ENCODE measurements at regions not wholly inside any gene's neighbourhood (a gene's known extent, or its start where the extent isn't known, plus 50 kb on each side); places are given as distances from the start of the nearest gene placed in this dataset.
"Not testable (repeated sequence)": the region's sequence is repeated elsewhere in the genome, so short reads cannot be mapped to it uniquely, and the experiment has no call there.

DNA sequence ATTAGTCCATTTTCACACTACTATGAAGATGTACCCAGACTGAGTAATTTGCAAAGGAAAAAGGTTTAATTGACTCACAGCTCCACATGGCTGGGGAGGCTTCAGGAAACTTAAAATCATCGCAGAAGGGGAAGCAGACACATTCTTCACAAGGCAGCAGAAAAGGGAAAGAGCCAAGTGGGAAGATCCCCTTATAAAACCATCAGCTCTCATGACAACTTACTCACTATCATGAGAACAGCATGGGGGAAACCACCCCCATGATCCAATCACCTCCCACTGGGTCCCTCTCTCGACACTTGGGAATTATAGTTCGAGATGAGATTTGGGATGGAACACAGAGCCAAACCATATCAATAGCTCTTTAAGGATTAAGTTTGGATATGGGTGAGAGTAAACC lies 246.1 kb upstream of the CYRIA start:
- no peak overlapping the region for H3K4me3 Mint-ChIP-seq
- H3K27ac Mint-ChIP-seq, result no peak overlapping the region
- ATAC-seq (no peak), DNase-seq (no peak)
- H3K36me3 Mint-ChIP-seq (ENCODE audit: low read depth), result no peaks in the 10 kb centered on the region
- no peaks in the 10 kb centered on the region for H3K9me3 Mint-ChIP-seq (ENCODE audit: insufficient read depth)
- H3K4me1 Mint-ChIP-seq (ENCODE audit: low read depth), result no peaks in the 10 kb centered on the region
- ChIA-PET POLR2A (no interaction called here), CTCF (no interaction called here)
- no peaks in the 10 kb centered on the region for H3K27me3 Mint-ChIP-seq (ENCODE audit: low read depth)

DNA sequence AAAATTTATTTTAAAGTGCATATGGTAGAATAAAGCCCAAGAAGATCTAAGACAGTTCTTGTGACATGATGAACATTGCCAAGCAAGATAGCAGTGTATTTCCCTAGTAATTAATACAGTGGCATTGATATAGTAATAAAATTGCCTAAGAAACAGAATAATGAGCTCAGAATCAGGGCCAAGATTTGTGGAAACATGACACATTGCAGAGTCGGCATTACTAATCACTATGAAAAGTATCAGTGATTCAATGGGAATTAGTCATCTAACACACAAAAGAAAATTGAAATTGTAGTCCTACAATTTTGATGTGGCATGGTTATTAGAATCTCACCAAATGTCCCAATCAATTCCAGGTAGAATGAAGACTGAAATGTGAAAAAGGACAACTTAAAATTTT lies 243.0 kb upstream of the CYRIA start:
- Mint-ChIP-seq H3K36me3 (ENCODE audit: low read depth) (no peaks in the 10 kb centered on the region), H3K4me3 (no peak overlapping the region), H3K4me1 (ENCODE audit: low read depth) (no peaks in the 10 kb centered on the region), H3K27ac (no peak overlapping the region), H3K27me3 (ENCODE audit: low read depth) (no peaks in the 10 kb centered on the region), H3K9me3 (ENCODE audit: insufficient read depth) (no peaks in the 10 kb centered on the region)
- ChIA-PET POLR2A (no interaction called here), CTCF (no interaction called here)
- no peak for DNase-seq
- ATAC-seq, result no peak

- Mint-ChIP-seq H3K36me3 (ENCODE audit: low read depth) (no peaks in the 10 kb centered on the region), H3K4me3 (no peak overlapping the region), H3K4me1 (ENCODE audit: low read depth) (no peaks in the 10 kb centered on the region), H3K27me3 (ENCODE audit: low read depth) (no peaks in the 10 kb centered on the region), H3K27ac (no peak overlapping the region), H3K9me3 (ENCODE audit: insufficient read depth) (no peaks in the 10 kb centered on the region)
- ATAC-seq, result no peak
- ChIA-PET CTCF (no interaction called here), POLR2A (no interaction called here)
- no peak for DNase-seq
These were observed 242.1 kb upstream of the CYRIA start for GRCh38 chr2:16907645-16908282.

DNA sequence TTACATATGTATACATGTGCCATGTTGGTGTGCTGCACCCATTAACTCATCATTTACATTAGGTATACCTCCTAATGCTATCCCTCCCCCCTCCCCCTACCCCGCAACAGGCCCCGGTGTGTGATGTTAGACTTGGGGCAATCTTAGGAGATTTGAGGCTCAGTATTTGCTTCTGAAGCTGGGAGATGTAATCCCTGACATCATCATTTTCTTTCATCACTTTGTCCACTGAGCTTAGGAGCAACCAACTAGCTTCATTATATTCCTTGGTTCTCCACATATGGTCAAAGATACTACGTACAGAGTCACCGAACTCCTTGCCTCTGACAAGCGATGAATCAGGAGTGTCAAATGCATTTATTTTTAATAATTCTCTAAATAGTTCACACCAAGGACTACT lies 239.7 kb upstream of the CYRIA start:
- ATAC-seq; H3K4me3 Mint-ChIP-seq; H3K9me3 Mint-ChIP-seq (ENCODE audit: insufficient read depth); H3K4me1 Mint-ChIP-seq (ENCODE audit: low read depth); DNase-seq; H3K27me3 Mint-ChIP-seq (ENCODE audit: low read depth); CTCF ChIA-PET; H3K27ac Mint-ChIP-seq; POLR2A ChIA-PET; H3K36me3 Mint-ChIP-seq (ENCODE audit: low read depth): not testable (repeated sequence)

DNA sequence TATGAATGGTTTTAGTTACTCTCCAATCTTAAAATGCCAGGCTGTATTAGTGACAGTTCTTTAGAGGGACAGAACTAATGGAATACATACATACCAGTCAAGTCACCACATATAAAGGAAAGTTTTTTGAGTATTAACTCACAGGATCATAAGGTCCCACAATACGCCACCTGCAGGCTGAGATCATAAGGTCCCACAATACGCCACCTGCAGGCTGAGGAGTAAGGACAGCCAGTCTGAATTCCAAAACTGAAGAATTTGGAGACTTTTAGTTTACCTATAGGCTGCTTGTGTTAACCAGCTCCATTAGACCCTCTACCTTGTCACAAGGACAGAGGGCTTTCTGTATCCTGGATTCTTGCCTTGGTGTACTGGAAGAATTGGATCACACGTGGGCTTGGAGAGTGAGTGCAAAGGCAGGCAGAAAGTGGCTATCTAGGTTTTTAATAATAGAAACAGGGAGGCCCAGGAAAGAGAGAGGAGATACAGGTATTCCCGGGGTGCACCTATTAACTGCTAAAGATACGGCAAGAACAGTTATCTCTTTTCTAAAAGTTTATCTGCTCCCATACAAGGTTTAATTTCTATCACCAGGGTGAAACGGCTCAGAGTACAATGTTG lies 234.9 kb upstream of the CYRIA start:
- POLR2A ChIA-PET, result no interaction called here
- Mint-ChIP-seq H3K4me1 (ENCODE audit: low read depth) (no peaks in the 10 kb centered on the region), H3K27ac (no peak overlapping the region), H3K36me3 (ENCODE audit: low read depth) (no peaks in the 10 kb centered on the region), H3K4me3 (no peak overlapping the region), H3K27me3 (ENCODE audit: low read depth) (no peaks in the 10 kb centered on the region), H3K9me3 (ENCODE audit: insufficient read depth) (no peaks in the 10 kb centered on the region)
- CTCF ChIA-PET, result no interaction called here
- DNase-seq (peak; percentile 21), ATAC-seq (no peak)

DNA sequence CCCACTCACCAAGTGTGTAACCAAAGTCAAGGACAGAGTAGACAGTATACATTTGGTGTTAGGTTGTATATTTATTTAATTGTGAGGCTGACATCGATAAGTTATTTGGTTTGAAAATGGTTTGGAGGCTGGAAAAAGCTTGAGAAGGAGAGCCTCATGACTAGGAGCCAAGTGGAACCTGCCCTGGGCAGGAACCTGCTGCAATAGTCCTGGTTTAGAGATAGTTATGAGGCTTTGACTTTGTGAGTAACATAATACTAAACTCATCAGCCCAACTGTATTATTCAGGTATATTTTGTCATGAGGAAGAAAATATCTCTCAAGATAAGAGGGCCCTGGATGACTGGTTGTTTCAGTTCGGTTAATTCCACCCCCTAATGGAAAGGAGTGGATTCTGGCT lies 234.3 kb upstream of the CYRIA start:
- ChIA-PET CTCF (no interaction called here), POLR2A (no interaction called here)
- DNase-seq (no peak), ATAC-seq (no peak)
- Mint-ChIP-seq H3K9me3 (ENCODE audit: insufficient read depth) (no peaks in the 10 kb centered on the region), H3K27ac (no peak overlapping the region), H3K4me1 (ENCODE audit: low read depth) (no peaks in the 10 kb centered on the region), H3K27me3 (ENCODE audit: low read depth) (no peaks in the 10 kb centered on the region), H3K4me3 (no peak overlapping the region), H3K36me3 (ENCODE audit: low read depth) (no peaks in the 10 kb centered on the region)

DNA sequence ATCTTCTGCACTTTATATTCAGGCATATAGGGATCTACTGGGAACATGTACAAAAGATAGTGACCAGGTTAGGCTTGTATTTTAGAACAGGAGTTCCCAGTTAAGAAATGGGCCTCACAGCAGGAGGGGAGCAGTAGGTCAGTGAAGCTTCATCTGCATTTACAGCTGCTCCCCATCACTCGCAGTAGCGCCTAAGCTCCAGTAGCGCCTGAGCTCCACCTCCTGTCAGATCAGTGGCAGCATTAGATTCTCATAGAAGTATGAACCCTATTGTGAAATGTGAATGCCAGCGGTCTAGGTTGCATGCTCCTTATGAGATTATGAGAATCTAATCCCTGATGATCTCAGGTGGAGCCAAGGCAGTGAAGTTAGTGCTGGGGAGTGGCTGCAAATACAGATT lies 224.4 kb upstream of the CYRIA start:
- no peak overlapping the region for H3K27ac Mint-ChIP-seq
- ChIA-PET CTCF (no interaction called here), POLR2A (no interaction called here)
- no peaks in the 10 kb centered on the region for H3K9me3 Mint-ChIP-seq (ENCODE audit: insufficient read depth)
- no peaks in the 10 kb centered on the region for H3K36me3 Mint-ChIP-seq (ENCODE audit: low read depth)
- H3K4me1 Mint-ChIP-seq (ENCODE audit: low read depth), result no peaks in the 10 kb centered on the region
- ATAC-seq (no peak), DNase-seq (no peak)
- H3K4me3 Mint-ChIP-seq, result no peak overlapping the region
- H3K27me3 Mint-ChIP-seq (ENCODE audit: low read depth), result no peaks in the 10 kb centered on the region

GRCh38 chr2:16885027-16885426 lies 219.4 kb upstream of the CYRIA start:
- CTCF ChIA-PET, result no interaction called here
- no peaks in the 10 kb centered on the region for H3K27me3 Mint-ChIP-seq (ENCODE audit: low read depth)

DNA sequence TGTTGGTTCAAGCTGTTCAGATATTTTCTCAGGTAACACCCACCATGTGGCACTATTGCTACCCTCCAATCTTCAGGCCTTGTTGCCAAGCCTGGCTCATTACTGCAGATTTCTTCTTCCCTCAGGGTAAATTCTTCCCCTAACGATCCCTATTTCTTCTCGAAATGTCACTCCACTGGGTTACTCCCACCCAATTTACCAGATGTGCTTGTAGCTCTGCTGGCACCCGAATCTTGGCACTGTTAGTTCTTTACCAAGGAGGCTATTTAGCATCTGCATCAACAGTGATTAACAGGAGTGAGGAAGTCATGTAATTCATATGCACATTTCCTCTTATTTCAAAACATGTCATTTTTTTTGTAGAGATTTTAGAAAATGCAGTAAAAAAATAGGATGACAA lies 217.1 kb upstream of the CYRIA start:
- Mint-ChIP-seq H3K4me1 (ENCODE audit: low read depth) (no peaks in the 10 kb centered on the region), H3K9me3 (ENCODE audit: insufficient read depth) (no peaks in the 10 kb centered on the region), H3K27me3 (ENCODE audit: low read depth) (no peaks in the 10 kb centered on the region), H3K36me3 (ENCODE audit: low read depth) (no peaks in the 10 kb centered on the region), H3K4me3 (no peak overlapping the region), H3K27ac (no peak overlapping the region)
- ChIA-PET CTCF (no interaction called here), POLR2A (no interaction called here)
- ATAC-seq, result no peak
- DNase-seq, result no peak

More at GRCh38 chr2:16885027-16885426, 219.4 kb upstream of the CYRIA start:
- H3K4me1 Mint-ChIP-seq (ENCODE audit: low read depth), result no peaks in the 10 kb centered on the region
- no peaks in the 10 kb centered on the region for H3K36me3 Mint-ChIP-seq (ENCODE audit: low read depth)
- H3K9me3 Mint-ChIP-seq (ENCODE audit: insufficient read depth), result no peaks in the 10 kb centered on the region
- no peak overlapping the region for H3K27ac Mint-ChIP-seq
- no peak for ATAC-seq
- no peak for DNase-seq
- POLR2A ChIA-PET, result no interaction called here
- H3K4me3 Mint-ChIP-seq, result no peak overlapping the region

- CTCF ChIA-PET, result no interaction called here
- H3K27me3 Mint-ChIP-seq (ENCODE audit: low read depth), result no peaks in the 10 kb centered on the region
These were observed 215.5 kb upstream of the CYRIA start for GRCh38 chr2:16881122-16881521.

GRCh38 chr2:16871411-16871810 lies 205.8 kb upstream of the CYRIA start:
- Mint-ChIP-seq H3K4me1 (ENCODE audit: low read depth) (no peaks in the 10 kb centered on the region), H3K4me3 (no peak overlapping the region), H3K36me3 (ENCODE audit: low read depth) (no peaks in the 10 kb centered on the region), H3K27ac (no peak overlapping the region), H3K9me3 (ENCODE audit: insufficient read depth) (no peaks in the 10 kb centered on the region), H3K27me3 (ENCODE audit: low read depth) (no peaks in the 10 kb centered on the region)
- ChIA-PET POLR2A (no interaction called here), CTCF (no interaction called here)
- no peak for ATAC-seq
- no peak for DNase-seq

More at GRCh38 chr2:16881122-16881521, 215.5 kb upstream of the CYRIA start:
- no peak overlapping the region for H3K4me3 Mint-ChIP-seq
- H3K27ac Mint-ChIP-seq, result no peak overlapping the region
- no peaks in the 10 kb centered on the region for H3K36me3 Mint-ChIP-seq (ENCODE audit: low read depth)
- no peak for DNase-seq
- H3K4me1 Mint-ChIP-seq (ENCODE audit: low read depth), result no peaks in the 10 kb centered on the region
- no peak for ATAC-seq
- H3K9me3 Mint-ChIP-seq (ENCODE audit: insufficient read depth), result no peaks in the 10 kb centered on the region
- POLR2A ChIA-PET, result no interaction called here

GRCh38 chr2:16870491-16871076 lies 204.9 kb upstream of the CYRIA start:
- Mint-ChIP-seq H3K27ac (no peak overlapping the region), H3K4me3 (no peak overlapping the region)

GRCh38 chr2:16869711-16870110 lies 204.1 kb upstream of the CYRIA start:
- Mint-ChIP-seq H3K27ac (no peak overlapping the region), H3K36me3 (ENCODE audit: low read depth) (no peaks in the 10 kb centered on the region), H3K4me3 (no peak overlapping the region), H3K4me1 (ENCODE audit: low read depth) (no peaks in the 10 kb centered on the region), H3K27me3 (ENCODE audit: low read depth) (no peaks in the 10 kb centered on the region), H3K9me3 (ENCODE audit: insufficient read depth) (no peaks in the 10 kb centered on the region)
- ChIA-PET POLR2A (no interaction called here), CTCF (no interaction called here)
- DNase-seq (no peak), ATAC-seq (no peak)

More at GRCh38 chr2:16870491-16871076, 204.9 kb upstream of the CYRIA start:
- Mint-ChIP-seq H3K4me1 (ENCODE audit: low read depth) (no peaks in the 10 kb centered on the region), H3K27me3 (ENCODE audit: low read depth) (no peaks in the 10 kb centered on the region), H3K36me3 (ENCODE audit: low read depth) (no peaks in the 10 kb centered on the region), H3K9me3 (ENCODE audit: insufficient read depth) (no peaks in the 10 kb centered on the region)
- CTCF ChIA-PET, result no interaction called here
- ATAC-seq (no peak), DNase-seq (no peak)
- POLR2A ChIA-PET, result no interaction called here
